ENCODE measurements at regions not wholly inside any gene's neighbourhood (a gene's known extent, or its start where the extent isn't known, plus 50 kb on each side); places are given as distances from the start of the nearest gene placed in this dataset.

- Histone ChIP-seq H3K4me2 (peak overlapping the region; percentile 29; the same call in 2 of the 3 replicates), H3K4me3 (no peak overlapping the region), H3K4me1 (peaks cover 18% of the 10 kb centered on the region), H3K9me3 (no peaks in the 10 kb centered on the region), H3K27ac (peak overlapping the region in 1 of 2 experiments; percentile 49; a peak in 2 of 6 replicates)
- TF ChIP-seq CBX8 (IDR thresholded peaks at IDR 0.05) (no peak), HEYL (CRISPR knock-in tag; IDR thresholded peaks at IDR 0.05) (no peak), EP300 (IDR thresholded peaks at IDR 0.05) (peak in 1 of 2 experiments; percentile 49; a peak in 1 of 5 replicates), FOSL2 (IDR thresholded peaks at IDR 0.05) (peak; percentile 55), FOSL2 (CRISPR knock-in tag; IDR thresholded peaks at IDR 0.05) (peak; percentile 48), POLR2A (IDR thresholded peaks at IDR 0.05; ENCODE audit: low read length) (no peak), FOSB (CRISPR knock-in tag; IDR thresholded peaks at IDR 0.05) (no peak), SMC3 (IDR thresholded peaks at IDR 0.05) (0 out of 3 replicates have a peak, but pooled peaks have one; percentile 7), REST (IDR thresholded peaks at IDR 0.05) (no peak), CHD4 (IDR thresholded peaks at IDR 0.05; ENCODE audit: borderline replicate concordance) (no peak), KDM5A (IDR thresholded peaks at IDR 0.05) (no peak), JUNB (IDR thresholded peaks at IDR 0.05) (peak; percentile 62), MAFK (IDR thresholded peaks at IDR 0.05; ENCODE audit: partially characterized antibody) (no peak), RCOR1 (IDR thresholded peaks at IDR 0.05; ENCODE audit: low read depth, low read length) (no peak)
- TF ChIP-seq, protein P1, sequence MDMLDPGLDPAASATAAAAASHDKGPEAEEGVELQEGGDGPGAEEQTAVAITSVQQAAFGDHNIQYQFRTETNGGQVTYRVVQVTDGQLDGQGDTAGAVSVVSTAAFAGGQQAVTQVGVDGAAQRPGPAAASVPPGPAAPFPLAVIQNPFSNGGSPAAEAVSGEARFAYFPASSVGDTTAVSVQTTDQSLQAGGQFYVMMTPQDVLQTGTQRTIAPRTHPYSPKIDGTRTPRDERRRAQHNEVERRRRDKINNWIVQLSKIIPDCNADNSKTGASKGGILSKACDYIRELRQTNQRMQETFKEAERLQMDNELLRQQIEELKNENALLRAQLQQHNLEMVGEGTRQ (IDR thresholded peaks at IDR 0.05) = no peak
- TF ChIP-seq, protein P2, sequence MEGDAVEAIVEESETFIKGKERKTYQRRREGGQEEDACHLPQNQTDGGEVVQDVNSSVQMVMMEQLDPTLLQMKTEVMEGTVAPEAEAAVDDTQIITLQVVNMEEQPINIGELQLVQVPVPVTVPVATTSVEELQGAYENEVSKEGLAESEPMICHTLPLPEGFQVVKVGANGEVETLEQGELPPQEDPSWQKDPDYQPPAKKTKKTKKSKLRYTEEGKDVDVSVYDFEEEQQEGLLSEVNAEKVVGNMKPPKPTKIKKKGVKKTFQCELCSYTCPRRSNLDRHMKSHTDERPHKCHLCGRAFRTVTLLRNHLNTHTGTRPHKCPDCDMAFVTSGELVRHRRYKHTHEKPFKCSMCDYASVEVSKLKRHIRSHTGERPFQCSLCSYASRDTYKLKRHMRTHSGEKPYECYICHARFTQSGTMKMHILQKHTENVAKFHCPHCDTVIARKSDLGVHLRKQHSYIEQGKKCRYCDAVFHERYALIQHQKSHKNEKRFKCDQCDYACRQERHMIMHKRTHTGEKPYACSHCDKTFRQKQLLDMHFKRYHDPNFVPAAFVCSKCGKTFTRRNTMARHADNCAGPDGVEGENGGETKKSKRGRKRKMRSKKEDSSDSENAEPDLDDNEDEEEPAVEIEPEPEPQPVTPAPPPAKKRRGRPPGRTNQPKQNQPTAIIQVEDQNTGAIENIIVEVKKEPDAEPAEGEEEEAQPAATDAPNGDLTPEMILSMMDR (IDR thresholded peaks at IDR 0.05) = no peak
- 32% methylated on average over 1 of the region's 1 CpG for WGBS (ENCODE audit: missing lambda C conversion rate)
- ChIA-PET CTCF (no interaction called here), POLR2A (no interaction called here)
- ATAC-seq (peak in 1 of 2 experiments; percentile 60; a peak in 2 of 6 replicates), FAIRE-seq (no peak), DNase-seq (ENCODE audit: low read depth in 1 of 2, low spot score in 1 of 2) (peak in 1 of 2 experiments; percentile 19)
Measured at GRCh38 chr9:71626395-71626794, 141.9 kb downstream of the CEMIP2 start.

DNA sequence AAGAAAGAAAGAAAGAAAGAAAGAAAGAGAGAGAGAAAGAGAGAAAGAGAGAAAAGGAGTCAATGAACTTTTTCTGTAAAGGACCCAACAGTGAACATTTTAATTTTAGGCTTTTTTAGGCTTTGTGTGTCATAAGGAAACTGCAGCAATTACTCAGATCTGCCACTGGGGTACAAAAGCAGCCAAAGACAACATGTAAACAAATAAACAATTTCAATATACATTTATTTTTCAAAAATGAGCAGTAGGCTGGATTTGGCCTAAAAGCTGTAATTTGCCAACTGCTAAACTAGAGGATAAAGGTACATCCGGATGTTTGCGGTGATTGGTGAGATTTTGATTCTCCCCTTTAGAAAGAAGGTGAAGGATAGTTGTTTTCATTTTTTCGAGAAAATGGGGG, 143.6 kb downstream of the CEMIP2 start:
- no peak for DNase-seq (ENCODE audit: low read depth in 1 of 2, low spot score in 1 of 2)
- Histone ChIP-seq H3K4me2 (no peak overlapping the region), H3K27ac (no peak overlapping the region), H3K4me1 (peaks cover 18% of the 10 kb centered on the region), H3K4me3 (no peak overlapping the region), H3K9me3 (no peaks in the 10 kb centered on the region)
- FAIRE-seq = no peak
- ChIA-PET POLR2A (no interaction called here), CTCF (no interaction called here)
- ATAC-seq = 0 out of 6 replicates have a peak, but pooled peaks of 1 of the 2 experiments have one; percentile 59
- 74% methylated on average over 3 of the region's 3 CpGs for WGBS (ENCODE audit: missing lambda C conversion rate)
- TF ChIP-seq, protein P2 (IDR thresholded peaks at IDR 0.05) = no peak
- TF ChIP-seq NFE2L2 (conservative IDR thresholded peaks at IDR 0.05; ENCODE audit: low read length) (no peak), POLR2AphosphoS2 (conservative IDR thresholded peaks at IDR 0.05; ENCODE audit: low read length) (no peak), TP53 (CRISPR knock-in tag; IDR thresholded peaks at IDR 0.05) (no peak), CEBPB (IDR thresholded peaks at IDR 0.05) (no peak), CBX2 (IDR thresholded peaks at IDR 0.05; ENCODE audit: borderline replicate concordance, low read depth) (no peak), EHF (CRISPR knock-in tag; IDR thresholded peaks at IDR 0.05) (no peak), PBX3 (IDR thresholded peaks at IDR 0.05) (no peak), HDAC2 (IDR thresholded peaks at IDR 0.05) (no peak), ZNF302 (CRISPR knock-in tag; IDR thresholded peaks at IDR 0.05) (no peak), EHMT2 (IDR thresholded peaks at IDR 0.05; ENCODE audit: low read depth) (no peak), KDM5A (IDR thresholded peaks at IDR 0.05) (no peak), HOXB5 (CRISPR knock-in tag; IDR thresholded peaks at IDR 0.05) (no peak), SMC3 (IDR thresholded peaks at IDR 0.05) (no peak), HOXA7 (CRISPR knock-in tag; IDR thresholded peaks at IDR 0.05) (no peak), MAFK (IDR thresholded peaks at IDR 0.05; ENCODE audit: partially characterized antibody) (no peak), PHF8 (IDR thresholded peaks at IDR 0.05; ENCODE audit: borderline replicate concordance, low read depth) (no peak)
- TF ChIP-seq, protein P3, sequence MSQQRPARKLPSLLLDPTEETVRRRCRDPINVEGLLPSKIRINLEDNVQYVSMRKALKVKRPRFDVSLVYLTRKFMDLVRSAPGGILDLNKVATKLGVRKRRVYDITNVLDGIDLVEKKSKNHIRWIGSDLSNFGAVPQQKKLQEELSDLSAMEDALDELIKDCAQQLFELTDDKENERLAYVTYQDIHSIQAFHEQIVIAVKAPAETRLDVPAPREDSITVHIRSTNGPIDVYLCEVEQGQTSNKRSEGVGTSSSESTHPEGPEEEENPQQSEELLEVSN (IDR thresholded peaks at IDR 0.05; ENCODE audit: borderline replicate concordance, low read depth) = no peak

Data from A549 (cell line).